ENCODE measurements at regions not wholly inside any gene's neighbourhood (a gene's known extent, or its start where the extent isn't known, plus 50 kb on each side); places are given as distances from the start of the nearest gene placed in this dataset.

GRCh38 chr1:9434247-9435152 is 104.8 kb upstream of the SLC25A33 start:
- FAIRE-seq (no peak), ATAC-seq (no peak), DNase-seq (ENCODE audit: low read depth in 1 of 2, low spot score in 1 of 2) (no peak)
- CTCF ChIA-PET = interaction anchor here (0.8 to 1.8 kb wide), 5 partner anchors 20 to 168 kb away, joined by 3 to 8 read pairs (median 3); no protein-coding TSS in a partner anchor
- Histone ChIP-seq H3K9me3 (no peaks in the 10 kb centered on the region), H3K4me2 (peak overlapping the region; percentile 21; the same call in 1 of the 3 replicates), H3K4me3 (no peak overlapping the region), H3K4me1 (peaks cover 53% of the 10 kb centered on the region), H3K27ac (peak overlapping the region in 1 of 2 experiments; percentile 86; a peak in 1 of 6 replicates)
- WGBS (ENCODE audit: missing lambda C conversion rate) = 73% methylated on average over 11 of the region's 11 CpGs
- TF ChIP-seq BHLHE40 (IDR thresholded peaks at IDR 0.05; ENCODE audit: low read depth, low read length) (no peak), EHF (CRISPR knock-in tag; IDR thresholded peaks at IDR 0.05) (no peak), KDM5A (IDR thresholded peaks at IDR 0.05) (no peak), E2F6 (IDR thresholded peaks at IDR 0.05; ENCODE audit: borderline replicate concordance, low read depth) (no peak), SREBF2 (IDR thresholded peaks at IDR 0.05) (no peak), POLR2AphosphoS2 (conservative IDR thresholded peaks at IDR 0.05; ENCODE audit: low read length) (no peak), SMC3 (IDR thresholded peaks at IDR 0.05) (no peak), RARB (CRISPR knock-in tag; IDR thresholded peaks at IDR 0.05) (no peak), ZC3H11A (IDR thresholded peaks at IDR 0.05) (no peak), MAZ (IDR thresholded peaks at IDR 0.05; ENCODE audit: borderline replicate concordance, low read depth, low read length) (no peak), NPAS2 (CRISPR knock-in tag; IDR thresholded peaks at IDR 0.05; ENCODE audit: borderline replicate concordance) (no peak), CBX2 (IDR thresholded peaks at IDR 0.05; ENCODE audit: borderline replicate concordance, low read depth) (no peak), TFCP2L1 (CRISPR knock-in tag; IDR thresholded peaks at IDR 0.05) (no peak), REST (IDR thresholded peaks at IDR 0.05) (no peak), ZSCAN20 (CRISPR knock-in tag; IDR thresholded peaks at IDR 0.05) (no peak), BCL3 (IDR thresholded peaks at IDR 0.05) (no peak), RAD21 (conservative IDR thresholded peaks at IDR 0.05 in 1 of 2, IDR thresholded peaks at IDR 0.05 in 1 of 2) (no peak), POLR2A (IDR thresholded peaks at IDR 0.05; ENCODE audit: low read length) (no peak), TP53 (CRISPR knock-in tag; IDR thresholded peaks at IDR 0.05) (no peak), RCOR1 (IDR thresholded peaks at IDR 0.05; ENCODE audit: low read depth, low read length) (no peak)
- POLR2A ChIA-PET = no interaction called here

GRCh38 chr1:9435153-9435636 is 104.1 kb upstream of the SLC25A33 start:
- ChIA-PET POLR2A (no interaction called here), CTCF (interaction anchor here (1.2 to 1.8 kb wide), 2 partner anchors 21 to 50 kb away, joined by 3 to 8 read pairs; no protein-coding TSS in a partner anchor)
- 30% methylated on average over 4 of the region's 4 CpGs for WGBS (ENCODE audit: missing lambda C conversion rate)
- FAIRE-seq (no peak), ATAC-seq (no peak), DNase-seq (ENCODE audit: low read depth in 1 of 2, low spot score in 1 of 2) (no peak)
- no peak overlapping the region for H3K4me3 ChIP-seq
- H3K27ac ChIP-seq = peak overlapping the region; percentile 63 to 86; a peak in 4 of 6 replicates
- H3K4me2 ChIP-seq = peak overlapping the region; percentile 21; the same call in 1 of the 3 replicates
- H3K9me3 ChIP-seq = no peaks in the 10 kb centered on the region
- peaks cover 57% of the 10 kb centered on the region for H3K4me1 ChIP-seq
- no peak for TF ChIP-seq CBX8 (IDR thresholded peaks at IDR 0.05)
- no peak for TF ChIP-seq EHMT2 (IDR thresholded peaks at IDR 0.05; ENCODE audit: low read depth)
- TF ChIP-seq USF2 (IDR thresholded peaks at IDR 0.05) = no peak
- no peak for TF ChIP-seq JUN (IDR thresholded peaks at IDR 0.05)
- no peak for TF ChIP-seq BCL3 (IDR thresholded peaks at IDR 0.05)
- TF ChIP-seq MAFK (IDR thresholded peaks at IDR 0.05; ENCODE audit: partially characterized antibody) = no peak
- TF ChIP-seq RAD21 (conservative IDR thresholded peaks at IDR 0.05 in 1 of 2, IDR thresholded peaks at IDR 0.05 in 1 of 2) = no peak
- TF ChIP-seq FOSL2 (IDR thresholded peaks at IDR 0.05) = no peak
- TF ChIP-seq FOSL2 (CRISPR knock-in tag; IDR thresholded peaks at IDR 0.05) = no peak
- TF ChIP-seq FOXS1 (CRISPR knock-in tag; IDR thresholded peaks at IDR 0.05) = no peak
- TF ChIP-seq TFCP2L1 (CRISPR knock-in tag; IDR thresholded peaks at IDR 0.05) = no peak
- no peak for TF ChIP-seq HOXB13 (CRISPR knock-in tag; IDR thresholded peaks at IDR 0.05; ENCODE audit: low read depth)
- TF ChIP-seq JUNB (IDR thresholded peaks at IDR 0.05) = no peak
- no peak for TF ChIP-seq NR3C1 (IDR thresholded peaks at IDR 0.05)
- TF ChIP-seq RARB (CRISPR knock-in tag; IDR thresholded peaks at IDR 0.05) = no peak
